Psoas muscle (tissue), 7 donors: ENCODE measurements at regions not wholly inside any gene's neighbourhood (a gene's known extent, or its start where the extent isn't known, plus 50 kb on each side); places are given as distances from the start of the nearest gene placed in this dataset.
"Not testable (repeated sequence)": the region's sequence is repeated elsewhere in the genome, so short reads cannot be mapped to it uniquely, and the experiment has no call there.

ENCODE experiments used
- ATAC-seq, 4 donors: fragments of 200-7000 bp; cut with Tn5 transposase; one replicate each; pipeline ENCODE4 v1.9.1; 2020; ENCODE audit warnings: moderate library complexity in 3 of 4, mild to moderate bottlenecking in 2 of 4
- DNase-seq, 2 donors: peaks; one replicate each; pipeline ENCODE4 v3.0.0-alpha.2; 2020
- H3K27ac ChIP-seq: fragments of 200-600 bp; one replicate; pipeline ENCODE4 v1.8.0; 2022
- H3K27me3 ChIP-seq, 3 donors: fragments of 200-600 bp in 1 of 3; one replicate each; pipeline versions ENCODE4 v1.6.1 to v1.8.0; 2013 to 2022; ENCODE audit warnings: low read length in 2 of 3, mild to moderate bottlenecking in 2 of 3, moderate library complexity in 1 of 3; ENCODE audit not compliant: insufficient read depth in 3 of 3
- H3K36me3 ChIP-seq, 2 donors: fragments of 200-600 bp in 1 of 2; one replicate each; pipeline versions ENCODE4 v1.6.1 to v1.8.0; 2013 to 2022; ENCODE audit warnings: low read depth in 1 of 2, mild to moderate bottlenecking in 1 of 2, moderate library complexity in 1 of 2; ENCODE audit not compliant: insufficient read depth in 1 of 2
- H3K4me1 ChIP-seq: fragments of 200-600 bp; one replicate; pipeline ENCODE4 v1.8.0; 2022
- H3K4me3 ChIP-seq: fragments of 200-600 bp; one replicate; pipeline ENCODE4 v1.8.0; 2022; ENCODE audit warnings: mild to moderate bottlenecking
- H3K9me3 ChIP-seq: fragments of 200-600 bp; one replicate; pipeline ENCODE4 v1.8.0; 2022
- CTCF ChIP-seq: fragments of 200-600 bp; IDR thresholded peaks from one replicate; pipeline ENCODE4 v1.8.0; 2022; ENCODE audit warnings: antibody characterized with exemption
- WGBS, 3 donors: extraction: QIAGEN DNeasy Blood & Tissue Kit; methylation state at CpG; one replicate each; pipeline versions ENCODE4 v1.1.6 to v1.1.7; 2013; 5-methylcytosine and 5-hydroxymethylcytosine counted together
- intact Hi-C, 2 donors: fragments of 100-400 bp; cut with DNase I; formaldehyde crosslinking; loops; one replicate each; pipeline versions ENCODE4 v1.11.0 to v1.14.2; 2022
- donor health status: healthy with polysubstance abuse.
- donor health status: DM: no; HTN: no; CAD: no; lungs with moderate emphysema.
- donor health status: Bipolar disorder and iron deficiency.
- donor health status: healthy.
- donor health status: DM: yes; HTN: yes; CAD: no.
- donor health status: DM: no; HTN: no; CAD: no.
- donor health status: DM: yes; HTN: yes; CAD: no.

DNA sequence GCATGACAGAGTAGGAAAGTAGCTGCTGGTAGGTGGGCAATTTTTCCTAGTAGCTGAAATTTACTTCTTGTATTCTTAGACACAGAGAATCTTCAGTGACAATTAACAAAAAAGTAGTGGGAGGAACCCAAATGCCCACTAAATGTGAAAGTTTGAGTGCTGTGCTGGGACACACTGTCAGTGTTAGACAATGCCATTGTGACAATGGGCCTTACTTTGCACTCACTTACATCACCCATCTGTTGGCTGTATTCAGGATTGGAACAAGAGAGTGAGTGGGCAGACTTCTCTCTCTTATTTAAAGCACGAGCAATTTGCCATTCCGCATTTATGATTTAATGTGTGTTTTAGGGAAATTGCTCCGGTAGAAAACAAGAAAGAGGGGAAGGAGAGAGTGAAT lies 662.5 kb downstream of the CBLN4 start:
- no peak for TF ChIP-seq CTCF
- Histone ChIP-seq H3K36me3 (no peaks in the 10 kb centered on the region), H3K27me3 (no peaks in the 10 kb centered on the region), H3K27ac (no peak overlapping the region), H3K9me3 (no peaks in the 10 kb centered on the region), H3K4me3 (no peak overlapping the region), H3K4me1 (no peaks in the 10 kb centered on the region)
- DNase-seq (no peak), ATAC-seq (no peak)
- intact Hi-C loops: no loop called here
- 84 to 94% (median 85%) methylated on average over 3 of the region's 3 CpGs for WGBS, 3 donors

DNA sequence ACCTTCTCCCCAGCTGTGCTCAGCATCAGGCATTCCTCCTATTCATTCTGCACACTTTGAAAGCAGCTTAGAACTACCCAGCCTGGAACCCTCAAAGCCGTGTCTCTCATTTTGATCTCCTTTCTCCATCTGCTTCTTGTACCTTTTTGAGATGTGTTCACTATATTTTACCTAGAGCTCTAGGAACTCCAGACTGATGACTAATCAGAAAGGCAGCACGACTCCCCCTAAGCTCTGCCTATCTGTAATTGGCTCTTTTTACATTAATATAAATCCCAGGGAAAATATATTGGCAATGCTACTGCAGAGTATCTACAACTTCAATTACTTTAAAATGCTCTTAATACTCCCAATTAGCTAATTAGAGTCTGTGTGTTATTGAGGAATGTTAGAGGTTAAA lies 671.5 kb downstream of the CBLN4 start:
- DNase-seq (no peak), ATAC-seq (no peak)
- intact Hi-C loops: no loop called here
- no peak overlapping the region for H3K4me3 ChIP-seq
- no peak overlapping the region for H3K27ac ChIP-seq
- no peaks in the 10 kb centered on the region for H3K9me3 ChIP-seq
- H3K4me1 ChIP-seq: no peaks in the 10 kb centered on the region
- H3K27me3 ChIP-seq: no peaks in the 10 kb centered on the region
- TF ChIP-seq CTCF: no peak
- WGBS, 3 donors: 32 to 41% (median 37%) methylated on average over 2 of the region's 2 CpGs
- H3K36me3 ChIP-seq: no peaks in the 10 kb centered on the region

- WGBS, 3 donors: 81 to 86% (median 82%) methylated on average over 4 of the region's 4 CpGs
- ATAC-seq: no peak
- Histone ChIP-seq H3K4me3 (no peak overlapping the region), H3K27me3 (no peaks in the 10 kb centered on the region), H3K4me1 (no peaks in the 10 kb centered on the region), H3K36me3 (no peaks in the 10 kb centered on the region), H3K9me3 (no peaks in the 10 kb centered on the region), H3K27ac (no peak overlapping the region)
- no peak for TF ChIP-seq CTCF
- DNase-seq: no peak
- intact Hi-C loops: no loop called here
Measured at GRCh38 chr20:55329108-55329507, 676.2 kb downstream of the CBLN4 start.

DNA sequence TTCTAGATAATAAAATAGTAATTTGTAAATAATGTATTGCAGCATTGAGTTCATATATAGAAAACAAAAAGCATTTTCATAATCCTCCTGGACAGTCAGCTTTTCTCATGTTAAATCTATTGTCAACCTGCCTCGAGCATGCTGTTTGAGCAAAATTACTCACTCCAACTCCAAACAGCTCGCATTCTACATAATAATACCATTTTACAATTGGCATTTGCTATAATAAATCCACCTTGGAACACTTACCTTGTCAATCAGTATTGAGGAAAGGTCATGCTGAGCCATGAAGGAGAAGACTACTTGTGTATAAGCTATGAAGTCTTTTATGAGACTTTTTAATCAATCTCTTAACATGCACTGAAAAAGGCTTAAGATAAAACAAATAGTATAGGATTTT lies 682.6 kb downstream of the CBLN4 start:
- no peak for TF ChIP-seq CTCF
- no peaks in the 10 kb centered on the region for H3K36me3 ChIP-seq
- WGBS, 3 donors: 54 to 74% (median 58%) methylated on average over 2 of the region's 2 CpGs
- ATAC-seq (no peak), DNase-seq (no peak)
- H3K9me3 ChIP-seq: no peaks in the 10 kb centered on the region
- intact Hi-C loops: no loop called here
- no peaks in the 10 kb centered on the region for H3K27me3 ChIP-seq
- no peaks in the 10 kb centered on the region for H3K4me1 ChIP-seq
- H3K27ac ChIP-seq: no peak overlapping the region
- H3K4me3 ChIP-seq: no peak overlapping the region

GRCh38 chr20:55316753-55317152 lies 688.6 kb downstream of the CBLN4 start:
- H3K4me3 ChIP-seq: no peak overlapping the region
- H3K36me3 ChIP-seq: no peaks in the 10 kb centered on the region
- no peak overlapping the region for H3K27ac ChIP-seq
- ATAC-seq: no peak
- H3K4me1 ChIP-seq: no peaks in the 10 kb centered on the region
- DNase-seq: no peak
- 24 to 31% (median 29%) methylated on average over 1 of the region's 1 CpG for WGBS, 3 donors
- intact Hi-C loops: no loop called here
- H3K9me3 ChIP-seq: peaks cover 2% of the 10 kb centered on the region
- TF ChIP-seq CTCF: no peak
- no peaks in the 10 kb centered on the region for H3K27me3 ChIP-seq

DNA sequence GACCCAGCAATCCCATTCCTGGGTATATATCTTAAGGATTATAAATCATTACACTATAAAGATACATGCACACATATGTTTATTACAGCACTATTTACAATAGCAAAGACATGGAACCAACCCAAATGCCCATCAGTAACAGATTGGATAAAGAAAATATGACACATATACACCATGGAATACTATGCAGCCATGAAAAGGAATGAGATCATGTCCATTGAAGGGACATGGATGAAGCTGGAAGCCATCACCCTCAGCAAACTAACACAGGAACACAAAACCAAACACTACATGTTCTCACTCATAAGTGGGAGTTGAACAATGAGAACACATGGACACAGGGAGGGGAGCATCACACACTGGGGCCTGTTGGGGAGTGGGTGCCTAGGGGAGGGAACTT lies 694.5 kb downstream of the CBLN4 start:
- H3K36me3 ChIP-seq, H3K4me1 ChIP-seq, intact Hi-C loops, H3K4me3 ChIP-seq, ATAC-seq, H3K27me3 ChIP-seq, DNase-seq, H3K27ac ChIP-seq, H3K9me3 ChIP-seq: not testable (repeated sequence)
